GM19043 (cell line): ENCODE measurements at regions not wholly inside any gene's neighbourhood (a gene's known extent, or its start where the extent isn't known, plus 50 kb on each side); places are given as distances from the start of the nearest gene placed in this dataset.
"Not testable (repeated sequence)": the region's sequence is repeated elsewhere in the genome, so short reads cannot be mapped to it uniquely, and the experiment has no call there.

Source experiments
- ATAC-seq: cut with Tn5 transposase; IDR thresholded peaks from one replicate; pipeline ENCODE4 v1.9.1; 2021; ENCODE audit warnings: low read depth; ENCODE audit not compliant: unreplicated experiment

- no peak for ATAC-seq
These were observed 256.2 kb upstream of the P2RY1 start for GRCh38 chr3:152578769-152579168.

- no peak for ATAC-seq
These were observed 253.0 kb upstream of the P2RY1 start for GRCh38 chr3:152581951-152582350.

- ATAC-seq, result no peak
These were observed 251.0 kb upstream of the P2RY1 start for GRCh38 chr3:152583963-152584362.

GRCh38 chr3:152586974-152587373, 248.0 kb upstream of the P2RY1 start:
- no peak for ATAC-seq

- ATAC-seq, result no peak
These were observed 247.1 kb upstream of the P2RY1 start for GRCh38 chr3:152587861-152588260.

- ATAC-seq, result no peak
These were observed 245.3 kb upstream of the P2RY1 start for GRCh38 chr3:152589644-152590043.

GRCh38 chr3:152591515-152591914, 243.4 kb upstream of the P2RY1 start:
- ATAC-seq, result no peak

- ATAC-seq, result no peak
These were observed 241.7 kb upstream of the P2RY1 start for GRCh38 chr3:152593242-152593641.

GRCh38 chr3:152595975-152596821, 238.7 kb upstream of the P2RY1 start:
- ATAC-seq, result peak; percentile 99

GRCh38 chr3:152596832-152597231, 238.1 kb upstream of the P2RY1 start:
- ATAC-seq, result not testable (repeated sequence)

GRCh38 chr3:152606146-152606545, 228.8 kb upstream of the P2RY1 start:
- no peak for ATAC-seq

- ATAC-seq, result no peak
These were observed 227.8 kb upstream of the P2RY1 start for GRCh38 chr3:152607179-152607578.

GRCh38 chr3:152608696-152609594, 226.0 kb upstream of the P2RY1 start:
- ATAC-seq, result no peak

- ATAC-seq, result no peak
These were observed 225.0 kb upstream of the P2RY1 start for GRCh38 chr3:152609891-152610290.

- ATAC-seq, result no peak
These were observed 224.3 kb upstream of the P2RY1 start for GRCh38 chr3:152610622-152611021.

GRCh38 chr3:152611905-152612304, 223.0 kb upstream of the P2RY1 start:
- ATAC-seq, result no peak

GRCh38 chr3:152613851-152614250, 221.1 kb upstream of the P2RY1 start:
- ATAC-seq, result no peak

GRCh38 chr3:152615681-152616080, 219.2 kb upstream of the P2RY1 start:
- ATAC-seq, result no peak

- no peak for ATAC-seq
These were observed 217.3 kb upstream of the P2RY1 start for GRCh38 chr3:152617609-152618008.

- no peak for ATAC-seq
These were observed 216.4 kb upstream of the P2RY1 start for GRCh38 chr3:152618529-152618928.

- ATAC-seq, result no peak
These were observed 215.2 kb upstream of the P2RY1 start for GRCh38 chr3:152619691-152620090.

- no peak for ATAC-seq
These were observed 214.5 kb upstream of the P2RY1 start for GRCh38 chr3:152620395-152620794.
